H9 (cell line): ENCODE measurements at regions not wholly inside any gene's neighbourhood (a gene's known extent, or its start where the extent isn't known, plus 50 kb on each side); places are given as distances from the start of the nearest gene placed in this dataset.

Experiments used
- DNase-seq: peaks from one replicate; pipeline ENCODE4 v3.0.0-alpha.2; 2017
- H2AFZ ChIP-seq: one replicate; pipeline ENCODE4 v1.6.1; 2013; ENCODE audit warnings: mild to moderate bottlenecking, low read length, control low read depth, moderate library complexity
- H2AK5ac ChIP-seq: 2 replicates; pipeline ENCODE4 v1.6.1; 2013; ENCODE audit warnings: low read length, control low read depth, mixed read lengths; ENCODE audit not compliant: insufficient read length
- H2BK120ac ChIP-seq: one replicate; pipeline ENCODE4 v1.6.1; 2013; ENCODE audit warnings: low read depth, mild to moderate bottlenecking, low read length, control low read depth, inconsistent platforms; ENCODE audit not compliant: poor library complexity, severe bottlenecking
- H2BK12ac ChIP-seq: 2 replicates; pipeline ENCODE4 v1.6.1; 2013; ENCODE audit warnings: low read length, control low read depth, mixed read lengths, low read depth; ENCODE audit not compliant: insufficient read length
- H2BK15ac ChIP-seq: 2 replicates; pipeline ENCODE4 v1.6.1; 2013; ENCODE audit warnings: low read depth, low read length, control low read depth
- H2BK20ac ChIP-seq: one replicate; pipeline ENCODE4 v1.6.1; 2013; ENCODE audit warnings: low read depth, mild to moderate bottlenecking, low read length, control low read depth, inconsistent platforms; ENCODE audit not compliant: poor library complexity, severe bottlenecking
- H2BK5ac ChIP-seq: 2 replicates; pipeline ENCODE4 v1.6.1; 2013; ENCODE audit warnings: low read length, control low read depth, mixed read lengths; ENCODE audit not compliant: insufficient read length
- H3K14ac ChIP-seq: 2 replicates; pipeline ENCODE4 v1.6.1; 2013; ENCODE audit warnings: low read length, control low read depth; ENCODE audit not compliant: insufficient read depth
- H3K18ac ChIP-seq: 2 replicates; pipeline ENCODE4 v1.6.1; 2013; ENCODE audit warnings: low read depth, mild to moderate bottlenecking, mixed read lengths, low read length, control low read depth; ENCODE audit not compliant: insufficient read length
- H3K23ac ChIP-seq: 2 replicates; pipeline ENCODE4 v1.6.1; 2013; ENCODE audit warnings: low read length, control low read depth, mixed read lengths, low read depth; ENCODE audit not compliant: insufficient read length
- H3K23me2 ChIP-seq: 2 replicates; pipeline ENCODE4 v1.6.1; 2013; ENCODE audit warnings: low read depth, mild to moderate bottlenecking, mixed read lengths, low read length, control low read depth; ENCODE audit not compliant: insufficient read length, poor library complexity, severe bottlenecking
- H3K27ac ChIP-seq: 2 replicates; pipeline ENCODE4 v1.5.1; 2013; ENCODE audit warnings: low read length, control low read depth, mixed read lengths, low read depth; ENCODE audit not compliant: insufficient read length
- H3K27me3 ChIP-seq: 2 replicates; pipeline ENCODE4 v1.6.1; 2013; ENCODE audit warnings: low read length, control low read depth, inconsistent platforms; ENCODE audit not compliant: insufficient read depth
- H3K4ac ChIP-seq: 2 replicates; pipeline ENCODE4 v1.6.1; 2013; ENCODE audit warnings: low read depth, mild to moderate bottlenecking, control low read depth, inconsistent platforms, low read length, moderate library complexity
- H3K4me1 ChIP-seq: 2 replicates; pipeline ENCODE4 v1.6.1; 2013; ENCODE audit warnings: low read length, control low read depth, inconsistent platforms; ENCODE audit not compliant: insufficient read depth
- H3K4me2 ChIP-seq: 2 replicates; pipeline ENCODE4 v1.6.1; 2013; ENCODE audit warnings: low read length, control low read depth, mixed read lengths; ENCODE audit not compliant: insufficient read length, insufficient read depth
- H3K56ac ChIP-seq: 2 replicates; pipeline ENCODE4 v1.6.1; 2013; ENCODE audit warnings: low read depth, mild to moderate bottlenecking, mixed read lengths, low read length, control low read depth; ENCODE audit not compliant: insufficient read length
- H3K79me1 ChIP-seq: 2 replicates; pipeline ENCODE4 v1.6.1; 2013; ENCODE audit warnings: low read depth, mild to moderate bottlenecking, moderate library complexity, low read length, control low read depth, inconsistent platforms; ENCODE audit not compliant: insufficient read depth, poor library complexity, severe bottlenecking
- H3K79me2 ChIP-seq: 2 replicates; pipeline ENCODE4 v1.6.1; 2013; ENCODE audit warnings: low read length, control low read depth, inconsistent platforms; ENCODE audit not compliant: insufficient read depth
- H3K9ac ChIP-seq: 2 replicates; pipeline ENCODE4 v1.6.1; 2013; ENCODE audit warnings: low read length, control low read depth, mixed read lengths; ENCODE audit not compliant: insufficient read length; ENCODE audit errors: extremely low read depth
- H3K9me3 ChIP-seq: one replicate; pipeline ENCODE4 v1.6.1; 2013; ENCODE audit warnings: low read depth, low read length, inconsistent platforms; ENCODE audit not compliant: control insufficient read depth
- H3T11ph ChIP-seq: one replicate; pipeline ENCODE4 v1.6.1; 2013; ENCODE audit warnings: mild to moderate bottlenecking, low read length, control low read depth, inconsistent platforms
- H4K20me1 ChIP-seq: one replicate; pipeline ENCODE4 v1.6.1; 2013; ENCODE audit not compliant: control insufficient read depth, insufficient read length, insufficient read depth
- H4K5ac ChIP-seq: 2 replicates; pipeline ENCODE4 v1.6.1; 2013; ENCODE audit warnings: low read depth, mild to moderate bottlenecking, mixed read lengths, low read length, control low read depth; ENCODE audit not compliant: insufficient read length
- H4K8ac ChIP-seq: replicated peaks from 2 replicates; pipeline ENCODE4 v1.6.1; 2013; ENCODE audit warnings: low read length, control low read depth, mixed read lengths, low read depth; ENCODE audit not compliant: insufficient read length
- H4K91ac ChIP-seq: 2 replicates; pipeline ENCODE4 v1.6.1; 2013; ENCODE audit warnings: low read depth, mild to moderate bottlenecking, moderate library complexity, mixed read lengths, low read length, control low read depth; ENCODE audit not compliant: insufficient read length
- H3K27ac Mint-ChIP-seq, 3 experiments: 2 replicates in 2 of 3; 3 replicates in 1 of 3; pipeline ENCODE4 v1.8.0; 2020 to 2021; ENCODE audit warnings: mixed read lengths in 3 of 3, mild to moderate bottlenecking in 1 of 3, moderate library complexity in 1 of 3
- H3K27me3 Mint-ChIP-seq: 2 replicates; pipeline ENCODE4 v1.8.0; 2021; ENCODE audit warnings: low read depth, mild to moderate bottlenecking, moderate library complexity, mixed read lengths
- H3K36me3 Mint-ChIP-seq, 3 experiments: 2 replicates in 2 of 3; 3 replicates in 1 of 3; pipeline ENCODE4 v1.8.0; 2020 to 2021; ENCODE audit warnings: low read depth in 3 of 3, mixed read lengths in 3 of 3; ENCODE audit not compliant: insufficient read depth in 1 of 3
- H3K4me1 Mint-ChIP-seq, 2 experiments: 2 replicates each; pipeline ENCODE4 v1.8.0; 2020; ENCODE audit warnings: mixed read lengths in 2 of 2
- H3K4me3 Mint-ChIP-seq, 2 experiments: 2 replicates in 1 of 2; 3 replicates in 1 of 2; pipeline ENCODE4 v1.8.0; 2020 to 2021; ENCODE audit warnings: mild to moderate bottlenecking in 2 of 2, mixed read lengths in 2 of 2, moderate library complexity in 1 of 2
- H3K9me3 Mint-ChIP-seq, 2 experiments: 2 replicates in 1 of 2; 3 replicates in 1 of 2; pipeline ENCODE4 v1.8.0; 2020; ENCODE audit warnings: mild to moderate bottlenecking in 2 of 2, mixed read lengths in 2 of 2, moderate library complexity in 1 of 2
- CTCF ChIP-seq: fragments of 200-600 bp; sonication (generic); conservative IDR thresholded peaks from 3 replicates; pipeline ENCODE4 v1.8.0; 2021; ENCODE audit warnings: antibody characterized with exemption, mild to moderate bottlenecking
- WGBS: extraction: QIAGEN DNeasy Blood & Tissue Kit; methylation state at CpG from one replicate; pipeline ENCODE4 v1.1.7; 2013; ENCODE audit warnings: missing lambda C conversion rate, low lambda C conversion rate, mixed read lengths; ENCODE audit not compliant: insufficient read length; ENCODE audit errors: extremely low coverage; 5-methylcytosine and 5-hydroxymethylcytosine counted together

- Histone ChIP-seq H3K79me2 (no peaks in the 10 kb centered on the region), H3K56ac (no peak overlapping the region), H2BK5ac (no peak overlapping the region), H3K4ac (no peak overlapping the region), H4K8ac (no peak overlapping the region), H2AFZ (no peak overlapping the region), H3K18ac (no peak overlapping the region), H3T11ph (no peak overlapping the region), H3K27ac (no peak overlapping the region), H3K4me1 (no peaks in the 10 kb centered on the region), H3K23me2 (no peaks in the 10 kb centered on the region), H3K14ac (no peak overlapping the region), H3K9me3 (no peaks in the 10 kb centered on the region), H2BK12ac (no peak overlapping the region), H4K20me1 (no peaks in the 10 kb centered on the region), H4K91ac (no peak overlapping the region), H3K27me3 (no peaks in the 10 kb centered on the region), H2AK5ac (no peak overlapping the region), H4K5ac (no peak overlapping the region), H2BK120ac (no peak overlapping the region), H2BK15ac (no peak overlapping the region), H3K9ac (no peak overlapping the region), H3K23ac (no peak overlapping the region), H3K4me2 (no peak overlapping the region), H2BK20ac (no peak overlapping the region), H3K79me1 (no peaks in the 10 kb centered on the region)
- H3K36me3 Mint-ChIP-seq: no peaks in the 10 kb centered on the region
- no CpG with 5 or more reads among the region's 2 CpGs for WGBS
- H3K27ac Mint-ChIP-seq: no peak overlapping the region
- no peak for TF ChIP-seq CTCF
- no peaks in the 10 kb centered on the region; the same call in 1 of the 2 replicates for H3K27me3 Mint-ChIP-seq
- no peak for DNase-seq
- no peaks in the 10 kb centered on the region for H3K4me1 Mint-ChIP-seq
- H3K4me3 Mint-ChIP-seq: no peak overlapping the region
- no peaks in the 10 kb centered on the region; a peak in 2 of 5 replicates for H3K9me3 Mint-ChIP-seq
Measured at GRCh38 chr6:78701407-78701806, 165.9 kb upstream of the IRAK1BP1 start.
